ENCODE measurements at regions not wholly inside any gene's neighbourhood (a gene's known extent, or its start where the extent isn't known, plus 50 kb on each side); places are given as distances from the start of the nearest gene placed in this dataset.

- H3K4me2 ChIP-seq (ENCODE audit: low read length) = no peak overlapping the region
- no peak overlapping the region for H3K4me3 ChIP-seq (replicated peaks in 1 of 2; ENCODE audit: low read depth in 1 of 2, low read length in 2 of 2)
- no peaks in the 10 kb centered on the region for H3K36me3 ChIP-seq (ENCODE audit: control insufficient read depth in 1 of 2, insufficient read depth in 2 of 2, low read length in 2 of 2)
- intact Hi-C loops (cut with micrococcal nuclease) = no loop called here
- ChIA-PET CTCF (no interaction called here), POLR2A (no interaction called here), RAD21 (ENCODE audit: low non-redundant PET in 1 of 2, low total read pairs in 2 of 2, uncharacterized antibody in 2 of 2, unreplicated experiment in 2 of 2) (no interaction called here)
- no TSS peak for BruUV-seq (replicated peaks)
- H3K27ac ChIP-seq (ENCODE audit: low read depth, low read length) = no peak overlapping the region
- no peak overlapping the region for H3K9ac ChIP-seq (ENCODE audit: low read length)
- no peak overlapping the region for H2AFZ ChIP-seq (ENCODE audit: low read depth, low read length, poor library complexity, severe bottlenecking)
- no peaks in the 10 kb centered on the region for H3K4me1 ChIP-seq (ENCODE audit: control insufficient read depth in 1 of 2, insufficient read depth in 2 of 2, low read length in 2 of 2)
- ATAC-seq (no peak), DNase-seq (ENCODE audit: low read depth, low spot score) (no peak)
- H3K27me3 ChIP-seq (ENCODE audit: insufficient read depth, low read length) = no peaks in the 10 kb centered on the region
- no peaks in the 10 kb centered on the region for H3K9me2 ChIP-seq (ENCODE audit: insufficient read depth)
- no peaks in the 10 kb centered on the region for H4K20me1 ChIP-seq (ENCODE audit: insufficient read depth)
- H3K9me3 ChIP-seq (ENCODE audit: control insufficient read depth in 1 of 2, insufficient read depth in 1 of 2, low read depth in 1 of 2, low read length in 2 of 2) = no peaks in the 10 kb centered on the region
- TF ChIP-seq EZH2 (IDR thresholded peaks at IDR 0.05) = no peak
- no peaks in the 10 kb centered on the region for H3K79me2 ChIP-seq (ENCODE audit: insufficient read depth, low read length)
Observed at GRCh38 chr15:45829336-45830153, 194.7 kb downstream of the SQOR start.

- ChIA-PET POLR2A (no interaction called here), CTCF (no interaction called here), RAD21 (ENCODE audit: low non-redundant PET in 1 of 2, low total read pairs in 2 of 2, uncharacterized antibody in 2 of 2, unreplicated experiment in 2 of 2) (no interaction called here)
- H3K4me1 ChIP-seq (ENCODE audit: control insufficient read depth in 1 of 2, insufficient read depth in 2 of 2, low read length in 2 of 2) = no peaks in the 10 kb centered on the region
- TF ChIP-seq EZH2 (IDR thresholded peaks at IDR 0.05) = no peak
- TF ChIP-seq, protein P1, sequence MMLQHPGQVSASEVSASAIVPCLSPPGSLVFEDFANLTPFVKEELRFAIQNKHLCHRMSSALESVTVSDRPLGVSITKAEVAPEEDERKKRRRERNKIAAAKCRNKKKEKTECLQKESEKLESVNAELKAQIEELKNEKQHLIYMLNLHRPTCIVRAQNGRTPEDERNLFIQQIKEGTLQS (IDR thresholded peaks at IDR 0.05) = no peak
- TF ChIP-seq ELF1 (IDR thresholded peaks at IDR 0.05; ENCODE audit: borderline replicate concordance, low read depth) = no peak
- no peak for TF ChIP-seq CTCF (IDR thresholded peaks at IDR 0.05 in 2 of 3, conservative IDR thresholded peaks at IDR 0.05 in 1 of 3; ENCODE audit: borderline replicate concordance in 1 of 3, insufficient read depth in 1 of 3, low read depth in 2 of 3, low read length in 2 of 3)
- TF ChIP-seq EGR1 (IDR thresholded peaks at IDR 0.05; ENCODE audit: low read depth) = no peak
- TF ChIP-seq POLR2AphosphoS5 (IDR thresholded peaks at IDR 0.05; ENCODE audit: low read depth, low read length) = no peak
- TF ChIP-seq RAD21 (IDR thresholded peaks at IDR 0.05; ENCODE audit: low read depth) = no peak
- ATAC-seq = no peak
- H3K27ac ChIP-seq (ENCODE audit: low read depth, low read length) = no peak overlapping the region
- H3K4me2 ChIP-seq (ENCODE audit: low read length) = no peak overlapping the region
- no peaks in the 10 kb centered on the region for H3K27me3 ChIP-seq (ENCODE audit: insufficient read depth, low read length)
- H3K9me2 ChIP-seq (ENCODE audit: insufficient read depth) = no peaks in the 10 kb centered on the region
- H3K9me3 ChIP-seq (ENCODE audit: control insufficient read depth in 1 of 2, insufficient read depth in 1 of 2, low read depth in 1 of 2, low read length in 2 of 2) = no peaks in the 10 kb centered on the region
- no peak overlapping the region for H2AFZ ChIP-seq (ENCODE audit: low read depth, low read length, poor library complexity, severe bottlenecking)
- no peaks in the 10 kb centered on the region for H3K36me3 ChIP-seq (ENCODE audit: control insufficient read depth in 1 of 2, insufficient read depth in 2 of 2, low read length in 2 of 2)
- no peaks in the 10 kb centered on the region for H4K20me1 ChIP-seq (ENCODE audit: insufficient read depth)
- no TSS peak for BruUV-seq (replicated peaks)
- no peak overlapping the region for H3K4me3 ChIP-seq (replicated peaks in 1 of 2; ENCODE audit: low read depth in 1 of 2, low read length in 2 of 2)
- intact Hi-C loops (cut with micrococcal nuclease) = no loop called here
- no peak for DNase-seq (ENCODE audit: low read depth, low spot score)
- H3K9ac ChIP-seq (ENCODE audit: low read length) = no peak overlapping the region
- H3K79me2 ChIP-seq (ENCODE audit: insufficient read depth, low read length) = no peaks in the 10 kb centered on the region
Observed at GRCh38 chr15:45831787-45832186, 197.0 kb downstream of the SQOR start.

Measured in HCT116 (cell line).